MM.1S (cell line): ENCODE measurements at regions not wholly inside any gene's neighbourhood (a gene's known extent, or its start where the extent isn't known, plus 50 kb on each side); places are given as distances from the start of the nearest gene placed in this dataset.
A peak's percentile ranks its signal among the peaks of the same experiment; 100 is the strongest.

Source experiments
- DNase-seq: peaks from one replicate; pipeline ENCODE4 v3.0.0-alpha.2; 2015
- H2AFZ ChIP-seq: fragments of 300-600 bp; sonication (generic); 2 replicates; pipeline ENCODE4 v1.6.0; 2016; ENCODE audit warnings: antibody characterized with exemption, low read length
- H3F3A ChIP-seq: fragments of 300-600 bp; sonication (generic); 2 replicates; pipeline ENCODE4 v1.6.1; 2016; ENCODE audit warnings: mild to moderate bottlenecking, antibody characterized with exemption, low read length, moderate library complexity, mixed read lengths; ENCODE audit not compliant: insufficient read depth
- H3K27ac ChIP-seq: fragments of 300-600 bp; sonication (generic); 2 replicates; pipeline ENCODE4 v1.5.1; 2016; ENCODE audit warnings: mild to moderate bottlenecking, low read length
- H3K27me3 ChIP-seq: fragments of 300-600 bp; sonication (generic); replicated peaks from 2 replicates; pipeline ENCODE4 v1.6.0; 2016; ENCODE audit warnings: low read length; ENCODE audit not compliant: insufficient read depth
- H3K36me3 ChIP-seq: fragments of 300-600 bp; sonication (generic); replicated peaks from 2 replicates; pipeline ENCODE4 v1.6.1; 2016; ENCODE audit warnings: mild to moderate bottlenecking, low read length, mixed read lengths; ENCODE audit not compliant: insufficient read depth
- H3K4me1 ChIP-seq: fragments of 300-600 bp; sonication (generic); 2 replicates; pipeline ENCODE4 v1.6.1; 2016; ENCODE audit warnings: low read length, mixed read lengths
- H3K4me2 ChIP-seq: fragments of 300-600 bp; sonication (generic); 2 replicates; pipeline ENCODE4 v1.6.0; 2016; ENCODE audit warnings: low read depth, low read length
- H3K4me3 ChIP-seq: fragments of 300-600 bp; sonication (generic); 2 replicates; pipeline ENCODE4 v1.5.1; 2016; ENCODE audit warnings: low read length, mixed read lengths
- H3K79me2 ChIP-seq: fragments of 300-600 bp; sonication (generic); 2 replicates; pipeline ENCODE4 v1.6.1; 2016; ENCODE audit warnings: mixed run types, low read length, mixed read lengths
- H3K9ac ChIP-seq: fragments of 300-600 bp; sonication (generic); 2 replicates; pipeline ENCODE4 v1.6.1; 2016; ENCODE audit warnings: low read length, mixed read lengths
- H3K9me2 ChIP-seq: fragments of 300-600 bp; sonication (generic); replicated peaks from 2 replicates; pipeline ENCODE4 v1.6.1; 2016; ENCODE audit warnings: mild to moderate bottlenecking, low read length, mixed read lengths; ENCODE audit not compliant: insufficient read depth
- H3K9me3 ChIP-seq: fragments of 300-600 bp; sonication (generic); replicated peaks from 2 replicates; pipeline ENCODE4 v1.6.1; 2016; ENCODE audit warnings: mild to moderate bottlenecking, low read length, mixed read lengths; ENCODE audit not compliant: insufficient read depth
- H4K20me1 ChIP-seq: fragments of 300-600 bp; sonication (generic); 2 replicates; pipeline ENCODE4 v1.6.1; 2016; ENCODE audit warnings: mild to moderate bottlenecking, low read length, moderate library complexity, mixed read lengths; ENCODE audit not compliant: insufficient read depth
- EZH2 ChIP-seq: fragments of 300-600 bp; sonication (generic); optimal IDR thresholded peaks from 2 replicates; pipeline ENCODE3; 2017; ENCODE audit warnings: low read depth, mild to moderate bottlenecking, antibody characterized with exemption, low read length, mixed read lengths
- EZH2phosphoT487 ChIP-seq: fragments of 300-600 bp; sonication (generic); IDR thresholded peaks from 2 replicates; pipeline ENCODE4 v1.6.1; 2018; ENCODE audit warnings: antibody characterized with exemption, low read length
- TF ChIP-seq, protein P1 (sequence below): fragments of 300-600 bp; sonication (generic); IDR thresholded peaks from 2 replicates; pipeline ENCODE4 v1.5.1; 2016; ENCODE audit warnings: antibody characterized with exemption, low read length, mixed read lengths

DNA sequence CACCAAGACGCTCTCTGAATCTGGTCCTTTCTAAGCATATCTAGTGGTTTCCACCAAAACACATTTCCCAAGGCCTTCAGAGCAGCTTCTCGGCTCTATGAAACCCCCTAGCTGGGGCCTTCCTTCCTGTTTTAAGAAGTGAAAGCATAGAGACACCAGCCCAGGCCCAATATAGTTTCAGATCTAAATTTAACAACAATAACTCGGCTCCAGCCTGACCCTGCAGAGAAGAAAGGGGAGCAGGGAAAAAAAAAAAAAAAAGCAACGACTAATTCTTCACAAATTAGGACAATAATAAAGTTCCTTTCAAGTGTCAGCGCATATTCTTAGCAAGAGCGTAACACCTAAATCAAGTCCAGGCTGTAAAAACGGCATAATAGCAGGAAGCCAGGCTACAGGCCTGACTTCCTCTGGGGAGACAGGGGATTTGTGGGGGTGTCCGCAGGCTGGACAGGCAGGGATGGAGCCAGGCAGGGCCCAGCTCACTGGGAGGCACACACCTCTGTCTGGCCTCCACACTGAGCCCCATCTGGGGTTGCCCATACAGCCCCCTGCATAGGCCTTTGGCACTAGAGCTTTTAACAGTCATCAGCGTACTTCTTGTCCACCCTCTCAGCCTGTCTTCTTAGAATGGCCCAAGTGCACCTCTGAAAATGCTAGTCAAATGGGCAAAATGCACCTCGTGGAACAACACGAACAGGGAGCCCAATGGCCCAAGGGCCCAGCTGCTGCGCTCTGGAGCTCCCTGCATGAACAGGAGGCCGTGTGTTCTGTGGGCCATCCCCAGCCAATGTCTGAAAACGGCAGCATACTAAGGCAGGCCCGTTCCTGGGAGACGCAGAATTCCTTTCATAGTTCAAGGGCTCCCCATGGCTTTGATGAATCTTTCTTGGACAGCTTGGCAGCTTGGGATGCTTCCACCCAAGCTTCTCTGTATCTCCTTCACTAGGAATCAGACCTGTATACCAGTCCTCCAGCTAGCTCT lies 772.9 kb downstream of the MED13L start:
- no peak overlapping the region; the same call in 1 of the 2 replicates for H3K4me2 ChIP-seq
- no peak overlapping the region for H3K4me3 ChIP-seq
- H2AFZ ChIP-seq = no peak overlapping the region

DNA sequence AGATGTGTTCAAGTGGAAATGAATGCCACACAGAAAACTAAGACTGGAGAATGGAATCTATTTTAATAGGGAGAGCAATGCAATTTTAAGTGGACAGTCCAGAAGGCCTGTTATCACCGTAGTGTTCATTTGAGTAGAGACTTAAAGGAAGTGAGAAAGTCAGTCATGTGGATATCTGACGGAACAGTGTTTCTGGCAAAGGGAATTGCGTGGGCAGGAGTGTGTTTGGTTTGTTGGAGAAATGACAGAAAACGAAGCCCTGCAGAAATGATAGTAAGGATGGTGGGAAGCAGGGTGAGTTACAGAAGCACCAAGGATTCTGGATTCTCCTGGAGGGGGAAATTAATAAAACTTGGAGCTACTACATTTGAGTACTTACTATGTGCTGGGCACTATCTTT lies 776.6 kb downstream of the MED13L start:
- TF ChIP-seq, protein P1, sequence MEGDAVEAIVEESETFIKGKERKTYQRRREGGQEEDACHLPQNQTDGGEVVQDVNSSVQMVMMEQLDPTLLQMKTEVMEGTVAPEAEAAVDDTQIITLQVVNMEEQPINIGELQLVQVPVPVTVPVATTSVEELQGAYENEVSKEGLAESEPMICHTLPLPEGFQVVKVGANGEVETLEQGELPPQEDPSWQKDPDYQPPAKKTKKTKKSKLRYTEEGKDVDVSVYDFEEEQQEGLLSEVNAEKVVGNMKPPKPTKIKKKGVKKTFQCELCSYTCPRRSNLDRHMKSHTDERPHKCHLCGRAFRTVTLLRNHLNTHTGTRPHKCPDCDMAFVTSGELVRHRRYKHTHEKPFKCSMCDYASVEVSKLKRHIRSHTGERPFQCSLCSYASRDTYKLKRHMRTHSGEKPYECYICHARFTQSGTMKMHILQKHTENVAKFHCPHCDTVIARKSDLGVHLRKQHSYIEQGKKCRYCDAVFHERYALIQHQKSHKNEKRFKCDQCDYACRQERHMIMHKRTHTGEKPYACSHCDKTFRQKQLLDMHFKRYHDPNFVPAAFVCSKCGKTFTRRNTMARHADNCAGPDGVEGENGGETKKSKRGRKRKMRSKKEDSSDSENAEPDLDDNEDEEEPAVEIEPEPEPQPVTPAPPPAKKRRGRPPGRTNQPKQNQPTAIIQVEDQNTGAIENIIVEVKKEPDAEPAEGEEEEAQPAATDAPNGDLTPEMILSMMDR = no peak
- no peak for TF ChIP-seq EZH2phosphoT487
- no peak for TF ChIP-seq EZH2
- Histone ChIP-seq H3F3A (no peaks in the 10 kb centered on the region), H3K9ac (no peak overlapping the region), H3K79me2 (no peaks in the 10 kb centered on the region), H3K9me3 (no peaks in the 10 kb centered on the region), H3K4me3 (no peak overlapping the region), H3K4me1 (peaks cover 6% of the 10 kb centered on the region), H3K27me3 (peaks cover 37% of the 10 kb centered on the region), H4K20me1 (no peaks in the 10 kb centered on the region), H3K36me3 (no peaks in the 10 kb centered on the region), H3K9me2 (no peaks in the 10 kb centered on the region), H2AFZ (no peak overlapping the region), H3K27ac (no peak overlapping the region), H3K4me2 (no peak overlapping the region)
- no peak for DNase-seq

More for the DNA sequence above, 772.9 kb downstream of the MED13L start:
- Histone ChIP-seq H3K79me2 (no peaks in the 10 kb centered on the region), H4K20me1 (no peaks in the 10 kb centered on the region), H3K4me1 (peaks cover 6% of the 10 kb centered on the region), H3K9me3 (no peaks in the 10 kb centered on the region), H3K27me3 (peaks cover 37% of the 10 kb centered on the region), H3K9ac (no peak overlapping the region), H3K27ac (no peak overlapping the region), H3K9me2 (no peaks in the 10 kb centered on the region), H3K36me3 (no peaks in the 10 kb centered on the region), H3F3A (no peaks in the 10 kb centered on the region)
- TF ChIP-seq, protein P1 = no peak
- TF ChIP-seq EZH2phosphoT487 (no peak), EZH2 (no peak)
- peak; percentile 77 for DNase-seq

DNA sequence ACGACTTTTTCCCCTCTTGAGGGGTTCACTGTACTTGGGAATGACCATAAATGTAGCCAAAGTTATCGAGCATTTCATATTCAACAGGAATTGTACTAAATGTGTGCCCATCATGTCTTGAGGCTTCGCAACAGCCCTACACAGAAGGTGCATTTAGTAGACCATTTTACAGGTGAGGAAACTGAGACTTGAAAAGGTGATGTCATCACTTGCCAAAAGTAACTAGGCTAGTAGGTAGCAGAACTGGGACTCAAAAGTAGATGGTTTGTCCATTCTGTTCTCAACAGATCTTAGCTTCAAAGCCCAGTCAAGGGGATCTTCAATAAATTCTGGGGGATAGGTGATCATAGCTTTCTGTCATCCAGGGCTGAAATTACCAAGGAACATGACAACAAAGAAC lies 782.2 kb downstream of the MED13L start:
- H3K27ac ChIP-seq = no peak overlapping the region
- 0 out of 2 replicates have a peak, but pooled peaks cover 1% of the 10 kb centered on the region for H3K27me3 ChIP-seq
- no peaks in the 10 kb centered on the region for H3K79me2 ChIP-seq
- H3K9ac ChIP-seq = no peak overlapping the region
- H4K20me1 ChIP-seq = no peaks in the 10 kb centered on the region
- no peaks in the 10 kb centered on the region for H3K9me3 ChIP-seq
- no peaks in the 10 kb centered on the region for H3F3A ChIP-seq
- no peak overlapping the region for H2AFZ ChIP-seq
- H3K36me3 ChIP-seq = no peaks in the 10 kb centered on the region
- no peaks in the 10 kb centered on the region for H3K4me1 ChIP-seq
- H3K4me3 ChIP-seq = no peak overlapping the region
- H3K9me2 ChIP-seq = no peaks in the 10 kb centered on the region
- TF ChIP-seq, protein P1 = no peak
- TF ChIP-seq EZH2phosphoT487 (no peak), EZH2 (no peak)
- no peak overlapping the region for H3K4me2 ChIP-seq
- DNase-seq = no peak
